Central memory CD8-positive, alpha-beta T cell (primary cell): ENCODE measurements at regions not wholly inside any gene's neighbourhood (a gene's known extent, or its start where the extent isn't known, plus 50 kb on each side); places are given as distances from the start of the nearest gene placed in this dataset.
A peak's percentile ranks its signal among the peaks of the same experiment; 100 is the strongest.
"Not testable (repeated sequence)": the region's sequence is repeated elsewhere in the genome, so short reads cannot be mapped to it uniquely, and the experiment has no call there.

Experiments used
- ATAC-seq: fragments of 150-1000 bp; cut with Tn5 transposase; replicated peaks from 2 replicates; pipeline ENCODE4 v1.10.0; 2022; ENCODE audit warnings: mild to moderate bottlenecking, moderate FRiP score, moderate number of reproducible peaks; ENCODE audit not compliant: poor library complexity, severe bottlenecking; ENCODE audit errors: extremely low read depth
- DNase-seq, 2 donors: peaks; one replicate each; pipeline ENCODE4 v3.0.0; 2021; ENCODE audit warnings: low spot score in 2 of 2
- H3K27ac Mint-ChIP-seq: one replicate; pipeline ENCODE4 v1.8.0; 2022; ENCODE audit warnings: low read depth, mild to moderate bottlenecking, moderate library complexity, mixed read lengths
- H3K27me3 Mint-ChIP-seq: one replicate; pipeline ENCODE4 v1.8.0; 2022; ENCODE audit warnings: mixed read lengths
- H3K36me3 Mint-ChIP-seq: one replicate; pipeline ENCODE4 v1.8.0; 2022; ENCODE audit warnings: mild to moderate bottlenecking, moderate library complexity, mixed read lengths; ENCODE audit not compliant: insufficient read depth
- H3K4me1 Mint-ChIP-seq: one replicate; pipeline ENCODE4 v1.8.0; 2022; ENCODE audit warnings: mixed read lengths
- H3K4me3 Mint-ChIP-seq: one replicate; pipeline ENCODE4 v1.8.0; 2022; ENCODE audit warnings: mild to moderate bottlenecking, moderate library complexity, mixed read lengths
- H3K9me3 Mint-ChIP-seq: one replicate; pipeline ENCODE4 v1.8.0; 2022; ENCODE audit warnings: mixed read lengths

GRCh38 chr5:14025569-14026286, 81.2 kb upstream of the DNAH5 start:
- H3K4me1 Mint-ChIP-seq, result no peaks in the 10 kb centered on the region
- H3K27ac Mint-ChIP-seq, result no peak overlapping the region
- no peak for ATAC-seq
- no peaks in the 10 kb centered on the region for H3K36me3 Mint-ChIP-seq
- no peak overlapping the region for H3K4me3 Mint-ChIP-seq
- H3K27me3 Mint-ChIP-seq, result peaks cover 12% of the 10 kb centered on the region
- no peaks in the 10 kb centered on the region for H3K9me3 Mint-ChIP-seq
- no peak for DNase-seq

GRCh38 chr5:14022971-14023370, 78.5 kb upstream of the DNAH5 start:
- H3K36me3 Mint-ChIP-seq, result no peaks in the 10 kb centered on the region
- DNase-seq, result no peak
- no peaks in the 10 kb centered on the region for H3K9me3 Mint-ChIP-seq
- H3K4me1 Mint-ChIP-seq, result no peaks in the 10 kb centered on the region
- H3K27me3 Mint-ChIP-seq, result peaks cover 9% of the 10 kb centered on the region
- no peak overlapping the region for H3K27ac Mint-ChIP-seq
- ATAC-seq, result no peak
- H3K4me3 Mint-ChIP-seq, result no peak overlapping the region

GRCh38 chr5:14020944-14021343, 76.5 kb upstream of the DNAH5 start:
- not testable (repeated sequence) for H3K9me3 Mint-ChIP-seq, ATAC-seq, H3K27ac Mint-ChIP-seq, H3K4me3 Mint-ChIP-seq, H3K4me1 Mint-ChIP-seq, H3K36me3 Mint-ChIP-seq, DNase-seq, H3K27me3 Mint-ChIP-seq

- no peaks in the 10 kb centered on the region for H3K4me1 Mint-ChIP-seq
- H3K9me3 Mint-ChIP-seq, result no peaks in the 10 kb centered on the region
- no peaks in the 10 kb centered on the region for H3K36me3 Mint-ChIP-seq
- H3K27me3 Mint-ChIP-seq, result peaks cover 9% of the 10 kb centered on the region
- H3K27ac Mint-ChIP-seq, result no peak overlapping the region
- no peak overlapping the region for H3K4me3 Mint-ChIP-seq
- ATAC-seq, result no peak
- DNase-seq, result no peak
Measured at GRCh38 chr5:14019768-14020290, 75.3 kb upstream of the DNAH5 start.

GRCh38 chr5:14017904-14018303, 73.4 kb upstream of the DNAH5 start:
- Mint-ChIP-seq H3K36me3 (no peaks in the 10 kb centered on the region), H3K4me3 (no peak overlapping the region), H3K4me1 (no peaks in the 10 kb centered on the region), H3K27me3 (peaks cover 9% of the 10 kb centered on the region), H3K9me3 (no peaks in the 10 kb centered on the region), H3K27ac (no peak overlapping the region)
- no peak for DNase-seq
- ATAC-seq, result no peak

GRCh38 chr5:14016549-14016948, 72.1 kb upstream of the DNAH5 start:
- peaks cover 17% of the 10 kb centered on the region for H3K27me3 Mint-ChIP-seq
- ATAC-seq (no peak), DNase-seq (no peak)
- no peak overlapping the region for H3K27ac Mint-ChIP-seq
- H3K9me3 Mint-ChIP-seq, result no peaks in the 10 kb centered on the region
- no peaks in the 10 kb centered on the region for H3K36me3 Mint-ChIP-seq
- peaks cover 4% of the 10 kb centered on the region for H3K4me1 Mint-ChIP-seq
- H3K4me3 Mint-ChIP-seq, result no peak overlapping the region

GRCh38 chr5:14011089-14012020, 66.9 kb upstream of the DNAH5 start:
- ATAC-seq (peak; percentile 60), DNase-seq (no peak)
- no peaks in the 10 kb centered on the region for H3K9me3 Mint-ChIP-seq
- peaks cover 39% of the 10 kb centered on the region for H3K27me3 Mint-ChIP-seq
- no peaks in the 10 kb centered on the region for H3K36me3 Mint-ChIP-seq
- peak overlapping the region; percentile 70 for H3K4me3 Mint-ChIP-seq
- peaks cover 4% of the 10 kb centered on the region for H3K4me1 Mint-ChIP-seq
- H3K27ac Mint-ChIP-seq, result no peak overlapping the region

- no peak for ATAC-seq
- H3K27ac Mint-ChIP-seq, result no peak overlapping the region
- no peak for DNase-seq
- H3K36me3 Mint-ChIP-seq, result no peaks in the 10 kb centered on the region
- peaks cover 47% of the 10 kb centered on the region for H3K27me3 Mint-ChIP-seq
- no peaks in the 10 kb centered on the region for H3K9me3 Mint-ChIP-seq
- peaks cover 4% of the 10 kb centered on the region for H3K4me1 Mint-ChIP-seq
- no peak overlapping the region for H3K4me3 Mint-ChIP-seq
Measured at GRCh38 chr5:14009575-14009974, 65.1 kb upstream of the DNAH5 start.

GRCh38 chr5:14008819-14009311, 64.4 kb upstream of the DNAH5 start:
- Mint-ChIP-seq H3K36me3 (no peaks in the 10 kb centered on the region), H3K9me3 (no peaks in the 10 kb centered on the region), H3K27me3 (peaks cover 47% of the 10 kb centered on the region), H3K4me1 (peaks cover 4% of the 10 kb centered on the region), H3K4me3 (no peak overlapping the region), H3K27ac (no peak overlapping the region)
- ATAC-seq (no peak), DNase-seq (no peak)

- Mint-ChIP-seq H3K4me3 (no peak overlapping the region), H3K27ac (no peak overlapping the region), H3K9me3 (no peaks in the 10 kb centered on the region), H3K36me3 (no peaks in the 10 kb centered on the region), H3K4me1 (peaks cover 3% of the 10 kb centered on the region), H3K27me3 (peaks cover 43% of the 10 kb centered on the region)
- DNase-seq (no peak), ATAC-seq (no peak)
Measured at GRCh38 chr5:14006823-14007520, 62.5 kb upstream of the DNAH5 start.

- H3K4me1 Mint-ChIP-seq, result no peaks in the 10 kb centered on the region
- H3K4me3 Mint-ChIP-seq, result no peak overlapping the region
- H3K36me3 Mint-ChIP-seq, result no peaks in the 10 kb centered on the region
- no peak for ATAC-seq
- H3K9me3 Mint-ChIP-seq, result peaks cover 3% of the 10 kb centered on the region
- H3K27me3 Mint-ChIP-seq, result peaks cover 31% of the 10 kb centered on the region
- H3K27ac Mint-ChIP-seq, result no peak overlapping the region
- no peak for DNase-seq
Measured at GRCh38 chr5:14004598-14005394, 60.3 kb upstream of the DNAH5 start.

- H3K9me3 Mint-ChIP-seq, result peaks cover 3% of the 10 kb centered on the region
- peaks cover 26% of the 10 kb centered on the region for H3K27me3 Mint-ChIP-seq
- H3K4me3 Mint-ChIP-seq, result no peak overlapping the region
- no peak overlapping the region for H3K27ac Mint-ChIP-seq
- no peak for ATAC-seq
- no peaks in the 10 kb centered on the region for H3K36me3 Mint-ChIP-seq
- no peaks in the 10 kb centered on the region for H3K4me1 Mint-ChIP-seq
- DNase-seq, result no peak
Measured at GRCh38 chr5:14003936-14004335, 59.4 kb upstream of the DNAH5 start.
